SK-N-SH (cell line): ENCODE measurements at regions not wholly inside any gene's neighbourhood (a gene's known extent, or its start where the extent isn't known, plus 50 kb on each side); places are given as distances from the start of the nearest gene placed in this dataset.

Source experiments
- CTCF ChIA-PET: fragments of 300-600, 350-600 bp; formaldehyde crosslinking; extraction: SDS; loops from one replicate; lab custom pipeline; 2021; lab: Yijun Ruan, JAX
- POLR2A ChIA-PET: fragments of 350-600 bp; sonication (Branson Sonifier 250); formaldehyde crosslinking; extraction: SDS; loops from one replicate; lab custom pipeline; 2020; ENCODE audit warnings: antibody characterized with exemption, inconsistent platforms; lab: Yijun Ruan, JAX
- DNase-seq: peaks from one replicate; pipeline ENCODE4 v3.0.0; 2012
- H2AFZ ChIP-seq: fragments of 200-600 bp; sonication (generic); 2 replicates; pipeline ENCODE4 v1.8.1; 2016; ENCODE audit warnings: antibody characterized with exemption, mild to moderate bottlenecking, low read depth
- H3F3A ChIP-seq: fragments of 200-600 bp; sonication (generic); replicated peaks from 2 replicates; pipeline ENCODE3; 2016; ENCODE audit warnings: antibody characterized with exemption, mild to moderate bottlenecking; ENCODE audit not compliant: insufficient read depth
- H3K27ac ChIP-seq, 2 experiments: fragments of 200-500 bp in 1 of 2; fragments of 200-600 bp in 1 of 2; sonication (Bioruptor generic) in 1 of 2; sonication (generic), shearing (Covaris generic) in 1 of 2; 2 replicates each; pipeline versions ENCODE4 v1.5.1 to v1.6.1; 2014 to 2016; ENCODE audit warnings: low read depth in 2 of 2, inconsistent platforms in 1 of 2, low read length in 1 of 2, mild to moderate bottlenecking in 1 of 2, mixed read lengths in 1 of 2
- H3K27me3 ChIP-seq: fragments of 200-600 bp; sonication (generic), shearing (Covaris generic); 2 replicates; pipeline ENCODE4 v1.6.1; 2016; ENCODE audit warnings: mixed run types; ENCODE audit not compliant: insufficient read depth
- H3K36me3 ChIP-seq, 2 experiments: fragments of 200-500 bp in 1 of 2; fragments of 200-600 bp in 1 of 2; sonication (Bioruptor generic) in 1 of 2; sonication (generic) in 1 of 2; replicated peaks in 1 of 2; 2 replicates each; pipeline versions ENCODE3 to v1.5.1; 2014 to 2016; ENCODE audit warnings: low read length in 1 of 2, mild to moderate bottlenecking in 1 of 2; ENCODE audit not compliant: insufficient read depth in 2 of 2, control insufficient read depth in 1 of 2
- H3K4me1 ChIP-seq, 2 experiments: fragments of 200-500 bp in 1 of 2; fragments of 200-600 bp in 1 of 2; sonication (Bioruptor generic) in 1 of 2; sonication (generic), shearing (Covaris generic) in 1 of 2; 2 replicates each; pipeline versions ENCODE4 v1.5.1 to v1.6.1; 2014 to 2016; ENCODE audit warnings: low read depth in 1 of 2, low read length in 1 of 2, mixed run types in 1 of 2; ENCODE audit not compliant: insufficient read depth in 2 of 2, control insufficient read depth in 1 of 2
- H3K4me2 ChIP-seq: fragments of 200-600 bp; sonication (generic), shearing (Covaris generic); 2 replicates; pipeline ENCODE4 v1.6.1; 2017; ENCODE audit warnings: mixed run types
- H3K4me3 ChIP-seq, 2 experiments: fragments of 200-500 bp in 1 of 2; fragments of 200-600 bp in 1 of 2; sonication (Bioruptor generic) in 1 of 2; sonication (generic), shearing (Covaris generic) in 1 of 2; 2 replicates each; pipeline versions ENCODE4 v1.5.1 to v1.8.1; 2014 to 2016; ENCODE audit warnings: low read depth in 2 of 2, inconsistent platforms in 1 of 2, low read length in 1 of 2, mild to moderate bottlenecking in 1 of 2, mixed read lengths in 1 of 2, moderate library complexity in 1 of 2
- H3K79me2 ChIP-seq: fragments of 200-600 bp; sonication (generic); 2 replicates; pipeline ENCODE4 v1.8.1; 2017; ENCODE audit warnings: mild to moderate bottlenecking; ENCODE audit not compliant: insufficient read depth
- H3K9ac ChIP-seq: fragments of 200-600 bp; sonication (generic); 2 replicates; pipeline ENCODE4 v1.6.1; 2017; ENCODE audit warnings: mixed run types
- H3K9me2 ChIP-seq: fragments of 200-600 bp; sonication (generic); 2 replicates; pipeline ENCODE4 v1.6.1; 2017; ENCODE audit warnings: mixed run types
- H3K9me3 ChIP-seq: fragments of 200-600 bp; sonication (generic); 2 replicates; pipeline ENCODE4 v1.6.1; 2017; ENCODE audit warnings: mixed run types, mild to moderate bottlenecking, moderate library complexity
- H4K20me1 ChIP-seq: fragments of 200-600 bp; sonication (generic); 2 replicates; pipeline ENCODE4 v1.6.1; 2017; ENCODE audit warnings: mild to moderate bottlenecking, mixed run types; ENCODE audit not compliant: insufficient read depth
- CTCF ChIP-seq: fragments of 200-600 bp; sonication (generic); IDR thresholded peaks from 2 replicates; pipeline ENCODE4 v1.6.1; 2017; ENCODE audit warnings: antibody characterized with exemption, mild to moderate bottlenecking, moderate library complexity
- EP300 ChIP-seq, 2 experiments: IDR thresholded peaks; 2 replicates each; pipeline versions ENCODE4 v1.4.0 to v1.6.1; 2012; ENCODE audit warnings: borderline replicate concordance in 1 of 2, low read depth in 1 of 2, low read length in 1 of 2
- FOXJ3 ChIP-seq: sonication (generic); formaldehyde crosslinking; IDR thresholded peaks from 2 replicates; pipeline ENCODE4 v1.5.1; 2020; ENCODE audit warnings: mild to moderate bottlenecking, missing genetic modification reagents
- GATA2 ChIP-seq: sonication (generic); formaldehyde crosslinking; IDR thresholded peaks from 2 replicates; pipeline ENCODE4 v1.5.0; 2020; ENCODE audit warnings: mild to moderate bottlenecking, missing genetic modification reagents
- NFIC ChIP-seq: IDR thresholded peaks from 2 replicates; pipeline ENCODE4 v1.4.0; 2012; ENCODE audit warnings: borderline replicate concordance
- RAD21 ChIP-seq: IDR thresholded peaks from 2 replicates; pipeline ENCODE4 v1.6.1; 2012; ENCODE audit warnings: mild to moderate bottlenecking, low read length
- REST ChIP-seq: IDR thresholded peaks from 2 replicates; pipeline ENCODE4 v1.6.1; 2012; ENCODE audit warnings: mild to moderate bottlenecking, low read depth, low read length, moderate library complexity
- TAF1 ChIP-seq: IDR thresholded peaks from 2 replicates; pipeline ENCODE4 v1.6.1; 2012; ENCODE audit warnings: low read depth, mild to moderate bottlenecking, low read length, moderate library complexity, borderline replicate concordance
- USF2 ChIP-seq: fragments of 150-350 bp; IDR thresholded peaks from 2 replicates; pipeline ENCODE4 v1.6.1; 2017; ENCODE audit warnings: antibody characterized with exemption, low read length, low read depth, borderline replicate concordance
- WGBS: methylation state at CpG from one replicate; pipeline ENCODE4 v1.1.6; 2017; ENCODE audit warnings: low lambda C conversion rate; 5-methylcytosine and 5-hydroxymethylcytosine counted together

GRCh38 chr13:111046590-111047141 is 68.4 kb upstream of the ARHGEF7 start:
- ChIA-PET CTCF (interaction anchor here (1.1 to 1.2 kb wide), 2 partner anchors 21 to 26 kb away, joined by 3 read pairs; no protein-coding TSS in a partner anchor), POLR2A (no interaction called here)
- no peaks in the 10 kb centered on the region for H3K9me2 ChIP-seq
- no peaks in the 10 kb centered on the region for H3K9me3 ChIP-seq
- H3F3A ChIP-seq, result no peaks in the 10 kb centered on the region
- 24% methylated on average over 8 of the region's 9 CpGs for WGBS
- H3K79me2 ChIP-seq, result no peaks in the 10 kb centered on the region
- no peak overlapping the region for H3K27ac ChIP-seq
- no peak overlapping the region for H3K4me2 ChIP-seq
- H2AFZ ChIP-seq, result no peak overlapping the region
- H3K36me3 ChIP-seq, result no peaks in the 10 kb centered on the region
- no peak for DNase-seq
- no peak for TF ChIP-seq USF2
- no peak for TF ChIP-seq REST
- peak; percentile 16; the same call in 1 of the 2 replicates for TF ChIP-seq CTCF
- TF ChIP-seq, all 33 proteins: peak for 1
- Histone ChIP-seq H3K4me3 (no peak overlapping the region), H3K27me3 (peaks cover 5% of the 10 kb centered on the region; the same call in 1 of the 2 replicates), H3K4me1 (no peaks in the 10 kb centered on the region), H4K20me1 (no peaks in the 10 kb centered on the region), H3K9ac (no peak overlapping the region)

- Histone ChIP-seq H3K79me2 (no peaks in the 10 kb centered on the region), H3K27ac (no peak overlapping the region), H3K9me2 (no peaks in the 10 kb centered on the region), H3F3A (no peaks in the 10 kb centered on the region), H3K4me3 (no peak overlapping the region), H3K4me2 (no peak overlapping the region), H4K20me1 (no peaks in the 10 kb centered on the region), H3K27me3 (peaks cover 12% of the 10 kb centered on the region; the same call in 1 of the 2 replicates), H3K4me1 (no peaks in the 10 kb centered on the region), H3K36me3 (no peaks in the 10 kb centered on the region), H3K9me3 (no peaks in the 10 kb centered on the region), H2AFZ (no peak overlapping the region), H3K9ac (no peak overlapping the region)
- CTCF ChIA-PET, result no interaction called here
- POLR2A ChIA-PET, result no interaction called here
- no peak for DNase-seq
- no peak for TF ChIP-seq TAF1
- no peak for TF ChIP-seq RAD21
- no peak for TF ChIP-seq FOXJ3 (CRISPR knock-in tag)
- TF ChIP-seq NFIC, result no peak
- TF ChIP-seq GATA2 (CRISPR knock-in tag), result no peak
- no peak for TF ChIP-seq EP300 (IDR thresholded peaks at IDR 0.05; ENCODE audit: borderline replicate concordance in 1 of 2, low read depth in 1 of 2, low read length in 1 of 2)
- 32% methylated on average over 6 of the region's 10 CpGs for WGBS
These were observed 69.9 kb upstream of the ARHGEF7 start for GRCh38 chr13:111045170-111045569.
